ENCODE measurements at regions not wholly inside any gene's neighbourhood (a gene's known extent, or its start where the extent isn't known, plus 50 kb on each side); places are given as distances from the start of the nearest gene placed in this dataset.

GRCh38 chr5:88092358-88092757 lies 176.3 kb downstream of the TMEM161B start:
- POLR2A ChIA-PET, result no interaction called here
- Histone ChIP-seq H3K9ac (ENCODE audit: low read length) (no peak overlapping the region), H3K9me3 (ENCODE audit: control extremely low read depth in 1 of 3, control insufficient read depth in 2 of 3, insufficient read depth in 1 of 3, low read length in 2 of 3) (no peaks in the 10 kb centered on the region), H3K27me3 (replicated peaks in 1 of 4; ENCODE audit: control extremely low read depth in 1 of 4, control insufficient read depth in 3 of 4, insufficient read depth in 4 of 4, low read length in 3 of 4) (no peaks in the 10 kb centered on the region), H3K4me2 (replicated peaks; ENCODE audit: low read depth, low read length, poor library complexity, severe bottlenecking) (no peak overlapping the region), H2AFZ (ENCODE audit: insufficient read depth, low read depth, low read length, poor library complexity, severe bottlenecking) (no peak overlapping the region), H3K4me1 (ENCODE audit: control insufficient read depth in 2 of 2, insufficient read depth in 2 of 2, low read length in 2 of 2) (no peaks in the 10 kb centered on the region), H3K27ac (ENCODE audit: low read length in 2 of 2) (no peak overlapping the region), H3K4me3 (ENCODE audit: control extremely low read depth in 1 of 5, extremely low read depth in 1 of 5, insufficient read depth in 1 of 5, low read depth in 2 of 5, low read length in 4 of 5) (no peak overlapping the region), H3K36me3 (replicated peaks in 1 of 2; ENCODE audit: control extremely low read depth in 1 of 2, control insufficient read depth in 1 of 2, extremely low read depth in 1 of 2, insufficient read depth in 2 of 2, low read length in 1 of 2) (no peaks in the 10 kb centered on the region), H4K20me1 (ENCODE audit: control insufficient read depth, insufficient read depth, low read length, poor library complexity, severe bottlenecking) (no peaks in the 10 kb centered on the region), H3K79me2 (ENCODE audit: control insufficient read depth, insufficient read depth, low read length) (no peaks in the 10 kb centered on the region)
- H3K9me3 Mint-ChIP-seq (ENCODE audit: insufficient read depth), result no peaks in the 10 kb centered on the region
- TF ChIP-seq EZH2 (IDR thresholded peaks at IDR 0.05; ENCODE audit: borderline replicate concordance, insufficient read depth, low read depth, low read length, poor library complexity, severe bottlenecking) (no peak), CTCF (IDR thresholded peaks at IDR 0.05) (no peak)
- CTCF ChIA-PET, result no interaction called here
- H3K27me3 Mint-ChIP-seq, result peaks cover 8% of the 10 kb centered on the region
- intact Hi-C loops (cut with micrococcal nuclease), result no loop called here
- no peak overlapping the region for H3K4me3 Mint-ChIP-seq
- no peak overlapping the region for H3K27ac Mint-ChIP-seq
- no CpG with 5 or more reads among the region's 1 CpG for WGBS (ENCODE audit: insufficient coverage)
- no peak for DNase-seq
- no peak for ATAC-seq (ENCODE audit: low read depth)
- no peaks in the 10 kb centered on the region for H3K4me1 Mint-ChIP-seq

GRCh38 chr5:88090506-88090905 lies 178.1 kb downstream of the TMEM161B start:
- peaks cover 8% of the 10 kb centered on the region for H3K27me3 Mint-ChIP-seq
- Histone ChIP-seq H3K9me3 (ENCODE audit: control extremely low read depth in 1 of 3, control insufficient read depth in 2 of 3, insufficient read depth in 1 of 3, low read length in 2 of 3) (no peaks in the 10 kb centered on the region), H4K20me1 (ENCODE audit: control insufficient read depth, insufficient read depth, low read length, poor library complexity, severe bottlenecking) (no peaks in the 10 kb centered on the region), H3K4me2 (replicated peaks; ENCODE audit: low read depth, low read length, poor library complexity, severe bottlenecking) (no peak overlapping the region), H3K36me3 (replicated peaks in 1 of 2; ENCODE audit: control extremely low read depth in 1 of 2, control insufficient read depth in 1 of 2, extremely low read depth in 1 of 2, insufficient read depth in 2 of 2, low read length in 1 of 2) (no peaks in the 10 kb centered on the region), H3K4me1 (ENCODE audit: control insufficient read depth in 2 of 2, insufficient read depth in 2 of 2, low read length in 2 of 2) (no peaks in the 10 kb centered on the region), H3K9ac (ENCODE audit: low read length) (no peak overlapping the region), H3K27me3 (replicated peaks in 1 of 4; ENCODE audit: control extremely low read depth in 1 of 4, control insufficient read depth in 3 of 4, insufficient read depth in 4 of 4, low read length in 3 of 4) (no peaks in the 10 kb centered on the region), H3K79me2 (ENCODE audit: control insufficient read depth, insufficient read depth, low read length) (no peaks in the 10 kb centered on the region), H3K4me3 (ENCODE audit: control extremely low read depth in 1 of 5, extremely low read depth in 1 of 5, insufficient read depth in 1 of 5, low read depth in 2 of 5, low read length in 4 of 5) (no peak overlapping the region), H3K27ac (ENCODE audit: low read length in 2 of 2) (no peak overlapping the region), H2AFZ (ENCODE audit: insufficient read depth, low read depth, low read length, poor library complexity, severe bottlenecking) (no peak overlapping the region)
- ATAC-seq (ENCODE audit: low read depth), result no peak
- WGBS (ENCODE audit: insufficient coverage), result 100% methylated on average over 1 of the region's 2 CpGs
- no peaks in the 10 kb centered on the region for H3K9me3 Mint-ChIP-seq (ENCODE audit: insufficient read depth)
- no peak overlapping the region for H3K27ac Mint-ChIP-seq
- TF ChIP-seq CTCF (IDR thresholded peaks at IDR 0.05), result no peak
- POLR2A ChIA-PET, result no interaction called here
- H3K4me3 Mint-ChIP-seq, result no peak overlapping the region
- DNase-seq, result no peak
- intact Hi-C loops (cut with micrococcal nuclease), result no loop called here
- no peaks in the 10 kb centered on the region for H3K4me1 Mint-ChIP-seq
- CTCF ChIA-PET, result no interaction called here

All from B cell (primary cell).